Progenitor cell of endocrine pancreas (in vitro differentiated cells): ENCODE measurements at regions not wholly inside any gene's neighbourhood (a gene's known extent, or its start where the extent isn't known, plus 50 kb on each side); places are given as distances from the start of the nearest gene placed in this dataset.

Experiments
- DNase-seq: peaks from one replicate; pipeline ENCODE4 v3.0.0; 2021; ENCODE audit warnings: low spot score; ENCODE audit not compliant: unreplicated experiment
- H3K27ac Mint-ChIP-seq: 2 replicates; pipeline ENCODE4 v1.8.0; 2021; ENCODE audit warnings: mild to moderate bottlenecking, moderate library complexity, mixed read lengths
- H3K27me3 Mint-ChIP-seq: 2 replicates; pipeline ENCODE4 v1.8.0; 2021; ENCODE audit warnings: mixed read lengths
- H3K36me3 Mint-ChIP-seq: 2 replicates; pipeline ENCODE4 v1.8.0; 2022; ENCODE audit warnings: mixed read lengths; ENCODE audit not compliant: insufficient read depth
- H3K4me1 Mint-ChIP-seq: 2 replicates; pipeline ENCODE4 v1.8.0; 2021; ENCODE audit warnings: low read depth, mixed read lengths
- H3K4me3 Mint-ChIP-seq: 2 replicates; pipeline ENCODE4 v1.8.0; 2021; ENCODE audit warnings: low read depth, mild to moderate bottlenecking, moderate library complexity, mixed read lengths
- H3K9me3 Mint-ChIP-seq: 2 replicates; pipeline ENCODE4 v1.8.0; 2021; ENCODE audit warnings: low read depth, mixed read lengths
- CTCF ChIP-seq: fragments of 200-600 bp; sonication (generic); IDR thresholded peaks from one replicate; pipeline ENCODE4 v1.5.0; 2021; ENCODE audit warnings: antibody characterized with exemption, mild to moderate bottlenecking; ENCODE audit not compliant: unreplicated experiment

GRCh38 chr5:81835814-81836367 lies 85.0 kb upstream of the SSBP2 start:
- Mint-ChIP-seq H3K27ac (no peak overlapping the region), H3K9me3 (peaks cover 3% of the 10 kb centered on the region), H3K27me3 (no peaks in the 10 kb centered on the region), H3K4me1 (peaks cover 6% of the 10 kb centered on the region), H3K4me3 (no peak overlapping the region), H3K36me3 (no peaks in the 10 kb centered on the region)
- TF ChIP-seq CTCF = no peak
- no peak for DNase-seq

GRCh38 chr5:81834021-81834660 lies 83.2 kb upstream of the SSBP2 start:
- H3K4me1 Mint-ChIP-seq = peaks cover 6% of the 10 kb centered on the region
- H3K4me3 Mint-ChIP-seq = no peak overlapping the region
- H3K36me3 Mint-ChIP-seq = no peaks in the 10 kb centered on the region
- no peak for TF ChIP-seq CTCF
- H3K27ac Mint-ChIP-seq = no peak overlapping the region
- H3K9me3 Mint-ChIP-seq = peaks cover 3% of the 10 kb centered on the region
- DNase-seq = no peak
- no peaks in the 10 kb centered on the region for H3K27me3 Mint-ChIP-seq

GRCh38 chr5:81830596-81830995 lies 79.7 kb upstream of the SSBP2 start:
- TF ChIP-seq CTCF = no peak
- no peak overlapping the region for H3K27ac Mint-ChIP-seq
- peaks cover 3% of the 10 kb centered on the region for H3K9me3 Mint-ChIP-seq
- no peaks in the 10 kb centered on the region for H3K36me3 Mint-ChIP-seq
- no peaks in the 10 kb centered on the region for H3K27me3 Mint-ChIP-seq
- DNase-seq = no peak
- no peak overlapping the region for H3K4me3 Mint-ChIP-seq
- H3K4me1 Mint-ChIP-seq = no peaks in the 10 kb centered on the region

- no peak for TF ChIP-seq CTCF
- H3K27ac Mint-ChIP-seq = no peak overlapping the region
- H3K9me3 Mint-ChIP-seq = peaks cover 3% of the 10 kb centered on the region
- H3K27me3 Mint-ChIP-seq = no peaks in the 10 kb centered on the region
- no peak for DNase-seq
- H3K4me1 Mint-ChIP-seq = no peaks in the 10 kb centered on the region
- no peak overlapping the region for H3K4me3 Mint-ChIP-seq
- no peaks in the 10 kb centered on the region for H3K36me3 Mint-ChIP-seq
These were observed 78.3 kb upstream of the SSBP2 start for GRCh38 chr5:81829242-81829641.

- H3K27ac Mint-ChIP-seq = no peak overlapping the region
- TF ChIP-seq CTCF = no peak
- DNase-seq = no peak
- H3K36me3 Mint-ChIP-seq = no peaks in the 10 kb centered on the region
- no peaks in the 10 kb centered on the region for H3K27me3 Mint-ChIP-seq
- no peaks in the 10 kb centered on the region for H3K9me3 Mint-ChIP-seq
- no peak overlapping the region for H3K4me3 Mint-ChIP-seq
- no peaks in the 10 kb centered on the region for H3K4me1 Mint-ChIP-seq
These were observed 76.6 kb upstream of the SSBP2 start for GRCh38 chr5:81827500-81827899.
